ENCODE measurements at regions not wholly inside any gene's neighbourhood (a gene's known extent, or its start where the extent isn't known, plus 50 kb on each side); places are given as distances from the start of the nearest gene placed in this dataset.

GRCh38 chr3:24756101-24756888 is 261.6 kb upstream of the THRB start:
- no peak for TF ChIP-seq CTCF (IDR thresholded peaks at IDR 0.05; ENCODE audit: insufficient read depth, low read length)
- DNase-seq (ENCODE audit: low read depth) = no peak
- H3K4me3 ChIP-seq (ENCODE audit: low read depth, low read length) = no peak overlapping the region

DNA sequence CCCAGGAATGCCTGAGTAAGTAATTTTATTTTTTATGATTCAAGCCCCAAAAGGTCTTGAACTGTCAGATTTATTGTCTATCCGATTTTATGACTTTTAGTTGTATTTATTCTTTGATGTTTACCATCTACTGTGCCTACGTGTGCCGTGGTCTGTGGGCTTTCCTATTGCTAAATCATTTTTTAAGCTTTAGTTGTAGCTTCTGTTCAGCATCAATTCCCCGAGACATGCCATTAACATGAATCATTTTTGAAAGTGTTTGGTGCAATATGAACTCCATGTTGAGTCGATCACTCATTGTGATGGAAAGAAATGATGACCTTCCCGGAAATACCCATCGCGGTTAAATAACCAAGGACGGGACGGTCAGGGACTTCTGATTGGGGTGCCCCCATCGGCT is 268.7 kb upstream of the THRB start:
- no peak overlapping the region for H3K4me3 ChIP-seq (ENCODE audit: low read depth, low read length)
- TF ChIP-seq CTCF (IDR thresholded peaks at IDR 0.05; ENCODE audit: insufficient read depth, low read length) = no peak
- DNase-seq (ENCODE audit: low read depth) = no peak

GRCh38 chr3:24764236-24764915 is 269.7 kb upstream of the THRB start:
- H3K4me3 ChIP-seq (ENCODE audit: low read depth, low read length) = no peak overlapping the region
- no peak for TF ChIP-seq CTCF (IDR thresholded peaks at IDR 0.05; ENCODE audit: insufficient read depth, low read length)
- no peak for DNase-seq (ENCODE audit: low read depth)

- TF ChIP-seq CTCF (IDR thresholded peaks at IDR 0.05; ENCODE audit: insufficient read depth, low read length) = no peak
- no peak for DNase-seq (ENCODE audit: low read depth)
- H3K4me3 ChIP-seq (ENCODE audit: low read depth, low read length) = no peak overlapping the region
Observed at GRCh38 chr3:24765399-24765798, 270.7 kb upstream of the THRB start.

GRCh38 chr3:24769918-24770317 is 275.3 kb upstream of the THRB start:
- DNase-seq (ENCODE audit: low read depth) = no peak
- TF ChIP-seq CTCF (IDR thresholded peaks at IDR 0.05; ENCODE audit: insufficient read depth, low read length) = no peak
- H3K4me3 ChIP-seq (ENCODE audit: low read depth, low read length) = no peak overlapping the region

- peak; percentile 71 for TF ChIP-seq CTCF (IDR thresholded peaks at IDR 0.05; ENCODE audit: insufficient read depth, low read length)
- peak; percentile 55 for DNase-seq (ENCODE audit: low read depth)
- H3K4me3 ChIP-seq (ENCODE audit: low read depth, low read length) = no peak overlapping the region
Observed at GRCh38 chr3:24773798-24774197, 279.1 kb upstream of the THRB start.
